Type B pancreatic cell (in vitro differentiated cells): ENCODE measurements at regions not wholly inside any gene's neighbourhood (a gene's known extent, or its start where the extent isn't known, plus 50 kb on each side); places are given as distances from the start of the nearest gene placed in this dataset.

ENCODE experiments used
- DNase-seq: peaks from one replicate; pipeline ENCODE4 v3.0.0; 2021; ENCODE audit warnings: mixed read lengths; ENCODE audit not compliant: unreplicated experiment; ENCODE audit errors: extremely low spot score
- H3K27ac Mint-ChIP-seq: 2 replicates; pipeline ENCODE4 v1.8.0; 2021; ENCODE audit warnings: mild to moderate bottlenecking, mixed read lengths
- H3K27me3 Mint-ChIP-seq: 2 replicates; pipeline ENCODE4 v1.8.0; 2021; ENCODE audit warnings: mixed read lengths
- H3K36me3 Mint-ChIP-seq: 2 replicates; pipeline ENCODE4 v1.8.0; 2021; ENCODE audit warnings: mixed read lengths
- H3K4me1 Mint-ChIP-seq: one replicate; pipeline ENCODE4 v1.8.0; 2021; ENCODE audit warnings: mixed read lengths; ENCODE audit not compliant: unreplicated experiment
- H3K4me3 Mint-ChIP-seq: 2 replicates; pipeline ENCODE4 v1.8.0; 2021; ENCODE audit warnings: mild to moderate bottlenecking, mixed read lengths
- H3K9me3 Mint-ChIP-seq: 2 replicates; pipeline ENCODE4 v1.8.0; 2021; ENCODE audit warnings: mixed read lengths
- CTCF ChIP-seq: fragments of 200-600 bp; sonication (generic); conservative IDR thresholded peaks from 2 replicates; pipeline ENCODE4 v1.5.0; 2021; ENCODE audit warnings: antibody characterized with exemption, mild to moderate bottlenecking

DNA sequence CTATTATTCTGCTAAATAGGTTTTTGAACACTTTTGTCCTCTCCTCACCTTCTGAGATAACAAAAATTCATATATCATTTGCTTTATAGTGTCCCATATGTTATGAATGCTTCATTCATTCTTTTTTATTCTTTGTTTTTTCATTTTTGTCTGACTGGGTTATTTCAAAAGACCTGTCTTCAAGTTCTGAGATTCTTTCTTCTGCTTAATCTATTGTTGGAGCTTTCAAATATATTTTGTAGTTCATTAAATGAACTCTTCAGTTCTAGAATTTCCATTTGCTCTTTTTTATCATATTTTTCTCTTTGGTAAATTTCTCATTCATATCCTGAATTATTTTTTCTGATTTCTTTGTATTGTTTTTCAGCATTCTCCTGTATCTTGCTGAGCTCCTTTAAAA is 53.1 kb upstream of the SCIN start:
- Mint-ChIP-seq H3K4me3 (no peak overlapping the region), H3K27me3 (no peaks in the 10 kb centered on the region), H3K9me3 (peaks cover 10% of the 10 kb centered on the region), H3K4me1 (no peaks in the 10 kb centered on the region), H3K36me3 (peaks cover 4% of the 10 kb centered on the region), H3K27ac (no peak overlapping the region)
- no peak for TF ChIP-seq CTCF
- no peak for DNase-seq

GRCh38 chr7:12518920-12519681 is 51.4 kb upstream of the SCIN start:
- peaks cover 4% of the 10 kb centered on the region for H3K36me3 Mint-ChIP-seq
- H3K27me3 Mint-ChIP-seq = no peaks in the 10 kb centered on the region
- H3K4me1 Mint-ChIP-seq = no peaks in the 10 kb centered on the region
- no peak overlapping the region for H3K27ac Mint-ChIP-seq
- H3K4me3 Mint-ChIP-seq = no peak overlapping the region
- peaks cover 10% of the 10 kb centered on the region for H3K9me3 Mint-ChIP-seq
- no peak for DNase-seq
- TF ChIP-seq CTCF = peak; percentile 67

GRCh38 chr7:12519682-12520009 is 50.9 kb upstream of the SCIN start:
- Mint-ChIP-seq H3K4me3 (no peak overlapping the region), H3K27ac (no peak overlapping the region), H3K36me3 (peaks cover 4% of the 10 kb centered on the region), H3K4me1 (no peaks in the 10 kb centered on the region), H3K27me3 (no peaks in the 10 kb centered on the region), H3K9me3 (peaks cover 10% of the 10 kb centered on the region)
- TF ChIP-seq CTCF = no peak
- DNase-seq = no peak
